HUES64 (cell line): ENCODE measurements at regions not wholly inside any gene's neighbourhood (a gene's known extent, or its start where the extent isn't known, plus 50 kb on each side); places are given as distances from the start of the nearest gene placed in this dataset.

Experiments
- H3K27ac ChIP-seq: 2 replicates; pipeline ENCODE4 v1.7.0; 2013; ENCODE audit warnings: low read depth, low read length, inconsistent platforms
- H3K27me3 ChIP-seq: 2 replicates; pipeline ENCODE4 v1.6.1; 2013; ENCODE audit warnings: mild to moderate bottlenecking, low read length; ENCODE audit not compliant: insufficient read depth
- H3K36me3 ChIP-seq: 2 replicates; pipeline ENCODE4 v1.6.1; 2013; ENCODE audit warnings: mild to moderate bottlenecking, low read length; ENCODE audit not compliant: insufficient read depth
- H3K4me1 ChIP-seq: 2 replicates; pipeline ENCODE4 v1.6.1; 2013; ENCODE audit warnings: mild to moderate bottlenecking, low read length, moderate library complexity; ENCODE audit not compliant: insufficient read depth
- H3K4me3 ChIP-seq: 2 replicates; pipeline ENCODE4 v1.5.1; 2013; ENCODE audit warnings: mild to moderate bottlenecking, low read length, moderate library complexity
- H3K9ac ChIP-seq: 2 replicates; pipeline ENCODE4 v1.6.1; 2013; ENCODE audit warnings: mild to moderate bottlenecking, low read depth, low read length
- H3K9me3 ChIP-seq: 2 replicates; pipeline ENCODE4 v1.6.1; 2013; ENCODE audit warnings: low read depth, low read length; ENCODE audit not compliant: insufficient read depth
- WGBS: fragments of 150-250, 120-280 bp; methylation state at CpG from one replicate; pipeline ENCODE4 v1.1.7; 2013; ENCODE audit warnings: missing lambda C conversion rate; 5-methylcytosine and 5-hydroxymethylcytosine counted together

DNA sequence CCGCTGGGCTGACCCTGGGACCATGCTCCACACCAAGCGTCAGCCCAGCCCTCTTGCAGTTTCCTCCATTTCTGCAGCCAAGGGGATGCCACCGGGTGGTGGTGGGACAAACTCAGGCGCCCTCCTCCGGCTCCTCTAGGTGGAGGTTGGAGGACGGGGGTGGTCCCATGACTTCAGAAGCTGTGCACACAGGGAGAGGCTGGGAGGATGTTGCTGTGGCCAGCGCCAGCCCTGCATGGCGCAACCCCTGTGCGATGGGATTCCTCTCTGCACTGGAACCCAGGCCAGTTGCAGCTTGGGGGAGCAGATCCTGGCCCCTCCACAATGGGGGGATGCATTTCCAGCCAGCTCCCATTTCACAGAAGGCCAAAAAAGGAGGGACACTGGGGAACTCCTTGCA, 246.5 kb downstream of the C16orf95 start:
- Histone ChIP-seq H3K27me3 (no peaks in the 10 kb centered on the region), H3K36me3 (no peaks in the 10 kb centered on the region), H3K9me3 (no peaks in the 10 kb centered on the region), H3K9ac (no peak overlapping the region), H3K27ac (no peak overlapping the region), H3K4me3 (no peak overlapping the region), H3K4me1 (peaks cover 15% of the 10 kb centered on the region)
- 94% methylated on average over 9 of the region's 9 CpGs for WGBS

DNA sequence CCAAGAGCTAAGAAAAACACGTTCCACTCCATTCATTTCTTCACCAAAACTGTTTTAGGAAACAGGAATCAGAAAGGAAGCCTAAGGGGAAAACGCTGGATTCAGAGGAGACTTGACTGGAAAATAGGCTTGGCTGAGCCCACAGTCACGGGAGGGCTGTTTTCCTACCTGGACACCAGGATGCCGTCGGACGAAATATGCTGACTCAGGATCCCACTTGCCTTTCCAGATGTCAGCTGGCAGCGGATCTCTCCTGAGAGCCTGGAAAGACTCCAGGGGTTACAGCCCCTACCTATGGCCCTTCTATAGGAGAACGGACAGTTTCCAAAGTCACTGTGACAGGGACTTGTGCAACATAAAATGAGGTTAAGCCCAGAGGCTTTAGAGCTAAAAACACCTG, 245.1 kb downstream of the C16orf95 start:
- 94% methylated on average over 8 of the region's 8 CpGs for WGBS
- no peaks in the 10 kb centered on the region for H3K27me3 ChIP-seq
- H3K9me3 ChIP-seq = no peaks in the 10 kb centered on the region
- H3K4me3 ChIP-seq = no peak overlapping the region
- H3K9ac ChIP-seq = no peak overlapping the region
- H3K36me3 ChIP-seq = no peaks in the 10 kb centered on the region
- H3K4me1 ChIP-seq = peaks cover 14% of the 10 kb centered on the region
- H3K27ac ChIP-seq = no peak overlapping the region

DNA sequence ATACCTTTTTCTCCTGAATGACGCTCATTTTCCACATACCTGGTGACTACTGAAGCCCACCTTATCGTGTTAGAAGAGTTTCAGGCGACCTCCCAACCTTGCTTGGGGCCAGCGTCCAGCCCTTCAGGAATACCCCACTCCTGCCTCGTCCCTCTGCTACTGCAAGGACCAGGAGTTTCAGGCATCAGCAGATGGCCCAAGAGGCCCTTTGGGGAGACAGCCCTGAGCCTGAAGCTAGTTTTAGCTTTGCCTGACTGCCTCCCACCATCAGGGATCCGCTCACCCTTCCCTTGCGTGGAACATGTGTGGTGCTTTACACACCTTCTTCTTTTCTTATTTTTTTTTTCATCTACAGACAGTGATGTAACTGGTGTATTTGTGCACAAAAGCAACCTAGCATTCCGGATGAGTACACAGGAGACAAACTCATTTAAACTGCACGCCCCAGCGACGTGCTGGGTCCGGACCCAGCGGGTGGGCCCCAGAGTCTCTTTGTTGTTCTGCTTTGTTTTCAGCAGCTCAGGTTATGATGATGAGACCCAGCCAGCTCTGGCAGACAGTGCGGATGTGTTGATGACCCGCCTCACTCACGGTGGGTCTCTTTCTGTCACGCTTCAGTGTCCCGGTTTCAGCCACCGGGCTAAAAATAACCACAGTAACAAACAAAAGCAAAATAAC, 242.4 kb downstream of the C16orf95 start:
- Histone ChIP-seq H3K9ac (no peak overlapping the region), H3K27ac (no peak overlapping the region)
- 91% methylated on average over 19 of the region's 19 CpGs for WGBS

DNA sequence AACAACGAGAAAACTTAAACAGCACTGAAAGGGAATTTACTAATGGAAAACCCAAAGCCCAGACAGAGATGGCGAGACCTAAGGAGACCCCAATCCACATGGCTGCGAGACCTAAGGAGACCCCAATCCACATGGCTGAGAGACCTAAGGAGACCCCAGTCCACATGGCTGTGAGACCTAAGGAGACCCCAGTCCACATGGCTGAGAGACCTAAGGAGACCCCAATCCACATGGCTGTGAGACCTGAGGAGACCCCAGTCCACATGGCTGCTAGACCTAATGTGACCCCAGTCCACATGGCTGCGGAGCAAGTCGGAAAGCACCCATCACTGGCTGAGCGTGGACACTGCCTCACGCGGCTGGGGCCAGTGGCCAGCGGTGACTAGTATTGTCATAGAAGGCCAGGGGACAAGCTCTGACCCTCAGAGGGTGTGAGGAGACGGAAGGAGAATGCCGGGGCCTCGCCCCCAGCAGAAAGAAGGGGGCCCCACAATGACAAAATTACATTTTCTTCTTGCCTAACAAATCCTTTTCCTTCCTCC, 241.8 kb downstream of the C16orf95 start:
- no peaks in the 10 kb centered on the region for H3K27me3 ChIP-seq
- no peak overlapping the region for H3K4me3 ChIP-seq
- WGBS = 96% methylated on average over 12 of the region's 12 CpGs
- no peaks in the 10 kb centered on the region for H3K36me3 ChIP-seq
- H3K9ac ChIP-seq = no peak overlapping the region
- peaks cover 5% of the 10 kb centered on the region for H3K9me3 ChIP-seq
- no peak overlapping the region for H3K27ac ChIP-seq
- H3K4me1 ChIP-seq = no peaks in the 10 kb centered on the region; the same call in 1 of the 2 replicates

More for the DNA sequence above, 242.4 kb downstream of the C16orf95 start:
- no peaks in the 10 kb centered on the region for H3K36me3 ChIP-seq
- no peaks in the 10 kb centered on the region for H3K27me3 ChIP-seq
- H3K9me3 ChIP-seq = no peaks in the 10 kb centered on the region
- no peak overlapping the region for H3K4me3 ChIP-seq
- peaks cover 4% of the 10 kb centered on the region for H3K4me1 ChIP-seq

DNA sequence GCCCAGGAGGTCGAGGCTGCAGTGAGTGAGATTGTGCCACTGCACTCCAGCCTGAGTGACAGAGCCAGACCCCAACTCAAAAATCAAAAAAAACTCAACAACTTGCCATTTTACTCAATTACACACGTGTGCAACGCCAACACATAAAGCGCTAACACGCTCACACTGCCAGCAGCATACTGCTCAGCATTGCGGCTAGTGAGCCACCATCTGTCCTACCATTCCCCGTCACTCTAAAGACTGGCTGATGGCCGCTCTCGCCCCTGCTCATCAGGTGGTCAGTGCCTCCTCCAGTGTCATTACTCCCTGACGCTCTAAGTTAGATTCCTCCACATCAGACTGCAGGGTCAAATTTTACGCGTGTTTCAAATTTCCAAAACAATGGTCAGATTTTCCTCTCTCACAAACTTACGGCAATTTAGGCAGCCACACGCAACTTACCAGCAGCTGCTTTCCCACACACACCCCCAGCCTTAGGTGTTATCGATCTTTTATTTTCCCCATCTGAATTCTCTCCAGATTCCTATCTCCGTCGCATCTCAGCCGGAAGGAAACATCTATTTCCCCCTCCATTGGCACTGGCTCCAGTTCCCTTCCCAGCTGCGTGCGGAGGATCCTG, 240.8 kb downstream of the C16orf95 start:
- Histone ChIP-seq H3K36me3 (no peaks in the 10 kb centered on the region), H3K4me3 (no peak overlapping the region), H3K27me3 (no peaks in the 10 kb centered on the region), H3K4me1 (no peaks in the 10 kb centered on the region), H3K9me3 (peaks cover 16% of the 10 kb centered on the region), H3K9ac (no peak overlapping the region), H3K27ac (no peak overlapping the region)
- 87% methylated on average over 20 of the region's 20 CpGs for WGBS

DNA sequence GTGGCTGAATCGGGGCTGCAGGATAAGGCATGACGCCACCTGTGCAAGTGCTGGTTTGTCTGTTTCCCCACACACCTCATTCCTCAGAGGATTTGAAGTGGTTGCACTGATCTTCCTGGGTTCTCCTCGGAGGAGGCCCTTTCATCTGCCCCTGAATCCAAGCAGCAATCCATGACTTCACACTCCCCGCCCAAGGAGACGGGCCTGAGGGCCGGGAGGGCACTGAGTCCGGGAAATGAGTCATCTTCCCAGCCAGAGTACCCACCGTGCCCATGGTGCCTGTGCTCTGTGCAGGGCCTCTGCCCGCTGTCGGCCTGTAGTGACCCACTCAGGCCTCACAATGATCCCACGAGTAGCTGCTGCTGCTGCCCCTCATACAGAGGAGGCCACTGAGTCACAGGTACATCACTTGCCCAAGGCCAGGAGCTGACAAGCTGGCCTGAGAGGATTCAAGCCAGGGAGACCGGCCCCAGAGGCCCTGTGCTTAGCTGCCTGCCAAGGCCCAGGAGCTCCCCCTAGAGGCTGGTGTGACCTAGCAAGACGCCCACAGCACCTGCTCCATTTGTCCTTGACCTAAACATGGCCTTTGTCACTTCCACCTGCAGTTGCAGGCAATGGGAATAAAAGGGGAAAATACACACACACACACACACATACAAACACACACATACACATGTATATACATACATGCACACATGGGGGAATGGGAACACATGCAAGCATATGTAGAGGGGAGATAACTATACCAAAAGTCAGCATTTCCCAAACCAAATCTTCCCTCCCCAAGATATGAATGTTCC, 240.0 kb downstream of the C16orf95 start:
- Histone ChIP-seq H3K9me3 (peaks cover 22% of the 10 kb centered on the region), H3K4me3 (no peak overlapping the region), H3K4me1 (no peaks in the 10 kb centered on the region), H3K27me3 (no peaks in the 10 kb centered on the region), H3K36me3 (no peaks in the 10 kb centered on the region), H3K9ac (no peak overlapping the region), H3K27ac (no peak overlapping the region)
- WGBS = 76% methylated on average over 13 of the region's 13 CpGs

DNA sequence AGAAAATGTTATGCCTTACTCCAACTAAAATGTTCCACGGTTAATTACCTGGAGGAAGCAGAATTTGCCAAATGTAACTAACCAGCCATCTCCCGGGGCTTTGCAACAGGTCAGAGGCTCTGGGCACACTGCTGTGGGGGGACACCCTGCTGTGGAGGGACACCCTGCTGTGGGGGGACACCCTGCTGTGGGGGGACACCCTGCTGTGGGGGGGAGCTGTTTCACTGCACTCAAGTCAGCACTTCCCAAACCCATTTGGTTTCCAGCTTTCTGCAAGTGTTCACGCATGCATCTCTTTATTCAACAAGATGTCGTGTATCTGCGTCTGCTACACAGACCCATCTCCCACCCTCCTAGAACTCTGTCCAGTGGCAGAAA, 239.5 kb downstream of the C16orf95 start:
- Histone ChIP-seq H3K27ac (no peak overlapping the region), H3K9me3 (peaks cover 22% of the 10 kb centered on the region), H3K4me1 (no peaks in the 10 kb centered on the region), H3K4me3 (no peak overlapping the region), H3K36me3 (no peaks in the 10 kb centered on the region), H3K9ac (no peak overlapping the region), H3K27me3 (no peaks in the 10 kb centered on the region)
- 95% methylated on average over 5 of the region's 5 CpGs for WGBS

DNA sequence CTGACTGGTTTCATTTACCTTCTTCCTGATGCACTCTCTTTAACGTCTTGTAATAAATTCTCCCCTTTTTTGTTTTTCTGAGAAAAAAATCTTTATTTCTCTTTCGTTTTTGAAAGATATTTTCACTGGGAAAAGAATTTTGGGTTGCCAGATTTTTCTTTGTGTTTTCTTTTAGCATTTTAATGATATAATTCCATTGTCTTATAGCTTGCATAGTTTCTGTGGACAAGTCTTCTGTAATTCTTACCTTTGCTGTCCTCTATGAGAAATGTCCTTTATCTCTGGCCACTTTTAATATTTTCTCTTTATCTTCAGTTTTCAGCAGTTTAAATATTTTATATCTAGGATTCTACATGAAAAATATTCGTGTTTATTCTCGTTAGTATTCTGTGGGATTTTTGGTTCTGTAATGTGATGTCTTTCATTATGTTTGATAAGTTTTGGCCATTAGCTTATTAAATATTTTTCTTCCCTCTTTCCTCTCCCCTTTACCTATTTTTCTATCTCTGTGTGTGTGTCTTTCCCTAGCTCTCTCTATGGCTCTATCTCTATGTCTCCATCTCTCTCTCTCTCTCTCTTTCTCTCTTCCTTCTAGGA, 236.5 kb downstream of the C16orf95 start:
- WGBS = 43% methylated on average over 1 of the region's 4 CpGs
- Histone ChIP-seq H3K9me3 (peaks cover 25% of the 10 kb centered on the region), H3K27ac (no peak overlapping the region), H3K4me3 (no peak overlapping the region), H3K36me3 (no peaks in the 10 kb centered on the region), H3K27me3 (no peaks in the 10 kb centered on the region), H3K4me1 (no peaks in the 10 kb centered on the region), H3K9ac (no peak overlapping the region)

DNA sequence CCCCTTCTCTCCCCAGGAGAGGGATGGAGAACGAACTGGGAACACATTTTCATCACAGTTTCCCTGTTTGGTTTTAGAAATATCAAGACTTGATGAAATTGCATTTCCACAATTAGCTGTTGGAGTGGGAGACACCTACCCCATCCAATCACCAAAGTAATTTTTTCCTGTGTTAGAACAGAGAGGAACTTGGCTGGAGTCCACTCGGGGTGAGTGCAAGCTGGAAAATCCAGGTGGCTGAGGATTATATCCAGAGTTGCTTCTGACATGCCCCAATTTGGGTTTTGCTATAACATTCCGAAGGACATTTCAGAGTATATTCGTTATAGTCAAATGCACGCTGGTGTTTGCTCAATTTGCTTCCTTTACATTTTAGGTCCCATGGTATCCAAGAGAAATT, 231.8 kb downstream of the C16orf95 start:
- peaks cover 19% of the 10 kb centered on the region for H3K9me3 ChIP-seq
- H3K27me3 ChIP-seq = no peaks in the 10 kb centered on the region
- no peak overlapping the region for H3K9ac ChIP-seq
- 98% methylated on average over 4 of the region's 5 CpGs for WGBS
- H3K27ac ChIP-seq = no peak overlapping the region
- H3K4me1 ChIP-seq = peaks cover 12% of the 10 kb centered on the region; the same call in 1 of the 2 replicates
- H3K4me3 ChIP-seq = no peak overlapping the region
- no peaks in the 10 kb centered on the region for H3K36me3 ChIP-seq

DNA sequence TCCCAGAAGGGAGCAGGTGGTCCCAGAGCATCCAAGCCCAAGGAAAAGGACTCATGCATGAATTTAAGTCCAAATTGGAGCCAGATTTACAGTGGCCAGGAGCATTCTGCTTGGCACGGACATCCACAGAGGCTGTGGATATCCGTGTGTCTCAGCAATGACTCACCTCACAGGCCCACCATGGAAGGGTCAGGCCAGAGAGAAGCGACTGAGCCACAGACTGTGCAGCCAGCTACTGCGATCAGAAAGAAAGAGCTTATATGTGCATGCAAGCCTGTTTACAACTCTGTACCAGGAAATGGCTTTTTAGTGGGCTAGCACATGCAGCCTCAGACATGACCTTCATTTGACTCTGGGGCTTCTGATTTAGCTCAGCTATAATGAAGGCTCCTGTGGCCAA, 231.0 kb downstream of the C16orf95 start:
- H3K27ac ChIP-seq = no peak overlapping the region
- WGBS = 89% methylated on average over 4 of the region's 4 CpGs
- H3K9ac ChIP-seq = no peak overlapping the region
- H3K9me3 ChIP-seq = peaks cover 12% of the 10 kb centered on the region; the same call in 1 of the 2 replicates
- H3K36me3 ChIP-seq = no peaks in the 10 kb centered on the region
- no peak overlapping the region for H3K4me3 ChIP-seq
- H3K4me1 ChIP-seq = peaks cover 12% of the 10 kb centered on the region; the same call in 1 of the 2 replicates
- no peaks in the 10 kb centered on the region for H3K27me3 ChIP-seq

DNA sequence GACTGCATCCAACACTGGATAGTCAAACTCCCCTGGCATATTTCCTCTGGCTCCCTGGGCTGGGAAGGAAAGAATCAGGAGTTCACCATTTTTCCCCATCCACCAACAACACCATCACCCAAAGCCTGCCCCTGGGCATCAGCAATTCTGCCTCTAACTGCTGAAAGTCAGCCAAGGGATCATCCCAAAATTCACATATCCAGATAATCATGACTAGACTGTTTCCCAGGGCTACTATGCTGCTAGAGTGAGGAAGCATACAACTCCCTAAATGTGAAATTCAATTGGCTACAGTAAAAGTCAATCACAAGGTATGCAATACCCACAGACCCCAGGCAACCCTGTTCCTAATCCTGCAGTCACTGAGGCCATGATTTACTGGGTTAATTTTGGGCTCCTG, 230.6 kb downstream of the C16orf95 start:
- H3K4me1 ChIP-seq = peaks cover 12% of the 10 kb centered on the region; the same call in 1 of the 2 replicates
- H3K4me3 ChIP-seq = no peak overlapping the region
- H3K36me3 ChIP-seq = no peaks in the 10 kb centered on the region
- no peaks in the 10 kb centered on the region for H3K27me3 ChIP-seq
- peaks cover 8% of the 10 kb centered on the region; the same call in 1 of the 2 replicates for H3K9me3 ChIP-seq
- H3K27ac ChIP-seq = no peak overlapping the region
- H3K9ac ChIP-seq = no peak overlapping the region
